ENCODE measurements at regions not wholly inside any gene's neighbourhood (a gene's known extent, or its start where the extent isn't known, plus 50 kb on each side); places are given as distances from the start of the nearest gene placed in this dataset.
"Not testable (repeated sequence)": the region's sequence is repeated elsewhere in the genome, so short reads cannot be mapped to it uniquely, and the experiment has no call there.

DNA sequence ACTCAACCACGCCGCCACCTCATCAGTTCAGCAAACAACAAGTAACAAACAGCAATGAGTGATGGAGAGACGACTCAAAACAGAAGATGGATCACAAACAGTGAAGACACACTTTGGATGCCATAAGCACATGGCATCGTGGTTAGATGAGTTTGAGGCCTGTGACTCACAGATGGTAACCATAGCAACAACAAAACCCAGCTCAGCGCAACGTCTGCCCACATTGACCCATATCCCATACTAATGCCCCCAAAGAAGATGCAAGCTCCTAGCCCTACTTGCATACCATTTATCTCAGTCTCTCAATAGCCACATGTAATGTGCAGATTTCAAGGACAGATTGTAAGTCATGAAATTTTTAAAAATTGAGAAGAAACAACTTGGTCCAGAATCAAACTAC lies 1322.3 kb upstream of the TMEM132C start:
- Mint-ChIP-seq H3K36me3 (ENCODE audit: low read depth) (no peaks in the 10 kb centered on the region), H3K27ac (no peak overlapping the region), H3K9me3 (peaks cover 9% of the 10 kb centered on the region), H3K4me1 (ENCODE audit: low read depth) (no peaks in the 10 kb centered on the region), H3K27me3 (ENCODE audit: insufficient read depth) (no peaks in the 10 kb centered on the region), H3K4me3 (no peak overlapping the region)
- intact Hi-C loops (cut with micrococcal nuclease), result no loop called here
- no peak for DNase-seq (ENCODE audit: low spot score)

DNA sequence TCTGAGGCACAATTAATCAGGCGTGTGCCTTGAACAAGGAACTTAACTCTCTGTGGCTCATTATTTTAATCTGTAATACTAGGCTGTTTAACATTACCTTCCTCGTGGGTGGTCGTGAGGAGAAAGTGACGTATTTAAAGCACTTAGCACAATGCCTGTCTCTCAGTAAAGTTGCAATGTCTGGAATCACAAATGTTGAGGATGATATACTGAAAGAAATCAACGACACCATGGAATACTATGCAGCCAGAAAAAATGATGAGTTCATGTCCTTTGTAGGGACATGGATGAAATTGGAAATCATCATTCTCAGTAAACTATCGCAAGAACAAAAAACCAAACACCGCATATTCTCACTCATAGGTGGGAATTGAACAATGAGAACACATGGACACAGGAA lies 1320.0 kb upstream of the TMEM132C start:
- H3K36me3 Mint-ChIP-seq (ENCODE audit: low read depth), result not testable (repeated sequence)

DNA sequence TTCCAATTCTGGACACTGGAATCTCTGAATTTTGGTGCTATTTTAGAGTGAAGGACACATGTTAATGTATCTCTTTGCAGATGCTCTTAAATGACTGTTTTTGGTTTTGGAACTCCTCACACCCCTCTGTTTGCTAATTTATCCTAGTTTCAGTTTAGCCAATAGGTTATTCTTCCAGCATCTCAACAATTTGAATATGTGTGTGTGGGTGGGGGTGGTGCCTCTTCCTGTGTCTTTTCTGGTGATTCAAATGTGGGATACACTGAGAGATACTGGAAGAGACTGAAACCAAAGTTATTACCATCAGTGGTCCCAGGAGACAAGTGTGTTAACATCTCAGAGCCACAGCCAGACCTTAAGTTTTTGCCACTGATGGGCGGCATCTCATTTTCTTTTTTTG lies 1317.4 kb upstream of the TMEM132C start:
- no peaks in the 10 kb centered on the region for H3K4me1 Mint-ChIP-seq (ENCODE audit: low read depth)
- H3K27me3 Mint-ChIP-seq (ENCODE audit: insufficient read depth), result no peaks in the 10 kb centered on the region

More for the DNA sequence above, 1320.0 kb upstream of the TMEM132C start:
- H3K27ac Mint-ChIP-seq; H3K27me3 Mint-ChIP-seq (ENCODE audit: insufficient read depth); H3K4me3 Mint-ChIP-seq; H3K9me3 Mint-ChIP-seq; DNase-seq (ENCODE audit: low spot score); intact Hi-C loops (cut with micrococcal nuclease); H3K4me1 Mint-ChIP-seq (ENCODE audit: low read depth): not testable (repeated sequence)

DNA sequence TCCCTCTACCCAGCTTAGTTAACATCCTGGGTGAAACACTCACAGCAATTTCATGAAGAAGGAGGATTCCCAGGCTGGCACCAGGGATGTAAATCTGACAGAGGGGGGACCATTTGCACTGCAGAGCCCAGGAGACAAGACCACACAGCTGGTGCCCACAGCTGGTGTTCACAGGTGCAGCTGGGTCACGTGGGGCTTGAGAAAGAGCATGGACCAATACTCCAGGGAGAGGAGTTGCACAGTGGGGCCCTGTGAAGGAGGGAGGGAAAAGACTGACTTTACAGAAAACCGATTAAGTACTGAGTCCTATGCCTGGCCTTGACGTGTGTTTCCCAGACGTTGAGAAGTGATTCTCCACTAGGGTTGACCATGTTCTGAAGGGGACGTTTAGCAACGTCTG lies 1316.7 kb upstream of the TMEM132C start:
- H3K27ac Mint-ChIP-seq, result no peak overlapping the region
- no peaks in the 10 kb centered on the region for H3K4me1 Mint-ChIP-seq (ENCODE audit: low read depth)
- H3K4me3 Mint-ChIP-seq, result no peak overlapping the region
- intact Hi-C loops (cut with micrococcal nuclease), result no loop called here
- no peaks in the 10 kb centered on the region for H3K27me3 Mint-ChIP-seq (ENCODE audit: insufficient read depth)
- no peaks in the 10 kb centered on the region for H3K36me3 Mint-ChIP-seq (ENCODE audit: low read depth)
- DNase-seq (ENCODE audit: low spot score), result no peak
- H3K9me3 Mint-ChIP-seq, result peaks cover 4% of the 10 kb centered on the region

More for the DNA sequence above, 1317.4 kb upstream of the TMEM132C start:
- no peak for DNase-seq (ENCODE audit: low spot score)
- no peak overlapping the region for H3K27ac Mint-ChIP-seq
- H3K4me3 Mint-ChIP-seq, result no peak overlapping the region
- H3K9me3 Mint-ChIP-seq, result peaks cover 4% of the 10 kb centered on the region
- no peaks in the 10 kb centered on the region for H3K36me3 Mint-ChIP-seq (ENCODE audit: low read depth)
- intact Hi-C loops (cut with micrococcal nuclease), result no loop called here

DNA sequence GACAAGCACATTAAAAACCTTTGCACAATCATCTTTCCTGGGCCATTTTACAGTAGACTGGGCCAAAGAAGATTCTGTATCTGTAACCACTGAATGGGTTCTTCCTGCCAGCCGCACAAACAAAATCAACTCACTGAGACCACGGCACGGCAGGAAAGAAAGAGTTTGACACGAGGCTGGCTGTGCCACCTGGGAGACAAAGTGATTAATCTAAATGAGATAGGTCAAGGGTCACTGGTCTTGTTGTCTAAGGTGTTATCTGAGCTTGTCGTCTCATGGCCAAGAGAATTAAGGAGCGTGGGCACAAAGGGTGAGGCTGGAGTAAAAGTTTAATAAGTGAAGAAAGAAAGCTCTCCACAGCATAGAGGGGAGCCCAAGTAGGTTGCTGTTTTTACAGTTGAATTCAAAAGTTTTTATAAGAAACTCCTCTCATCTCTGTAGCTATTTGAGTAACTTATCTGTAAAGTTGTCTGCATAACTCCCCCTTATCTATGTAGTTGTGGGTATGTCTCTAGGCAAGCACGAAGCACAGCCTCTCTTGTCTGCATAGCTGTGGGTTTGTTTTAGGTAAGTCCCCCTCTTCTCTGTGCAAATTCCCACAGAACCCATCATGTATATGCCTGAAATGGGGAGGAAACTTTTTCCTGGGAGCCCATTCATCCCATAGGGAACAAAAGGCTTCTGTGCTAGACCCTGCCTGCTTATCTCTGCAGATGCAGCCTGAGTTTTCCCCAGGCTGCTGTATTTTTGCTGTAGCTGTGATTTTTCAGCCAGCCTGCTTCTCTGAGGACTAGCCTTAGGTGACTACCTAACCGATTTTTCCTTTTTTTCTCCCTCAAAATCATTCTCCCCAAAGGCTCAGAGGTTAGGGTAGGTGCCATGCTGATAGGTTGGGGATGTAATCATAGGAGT lies 1314.6 kb upstream of the TMEM132C start:
- Mint-ChIP-seq H3K9me3 (peaks cover 5% of the 10 kb centered on the region), H3K27ac (no peak overlapping the region), H3K4me1 (ENCODE audit: low read depth) (no peaks in the 10 kb centered on the region), H3K36me3 (ENCODE audit: low read depth) (no peaks in the 10 kb centered on the region), H3K4me3 (no peak overlapping the region), H3K27me3 (ENCODE audit: insufficient read depth) (no peaks in the 10 kb centered on the region)
- no peak for DNase-seq (ENCODE audit: low spot score)
- intact Hi-C loops (cut with micrococcal nuclease), result no loop called here

DNA sequence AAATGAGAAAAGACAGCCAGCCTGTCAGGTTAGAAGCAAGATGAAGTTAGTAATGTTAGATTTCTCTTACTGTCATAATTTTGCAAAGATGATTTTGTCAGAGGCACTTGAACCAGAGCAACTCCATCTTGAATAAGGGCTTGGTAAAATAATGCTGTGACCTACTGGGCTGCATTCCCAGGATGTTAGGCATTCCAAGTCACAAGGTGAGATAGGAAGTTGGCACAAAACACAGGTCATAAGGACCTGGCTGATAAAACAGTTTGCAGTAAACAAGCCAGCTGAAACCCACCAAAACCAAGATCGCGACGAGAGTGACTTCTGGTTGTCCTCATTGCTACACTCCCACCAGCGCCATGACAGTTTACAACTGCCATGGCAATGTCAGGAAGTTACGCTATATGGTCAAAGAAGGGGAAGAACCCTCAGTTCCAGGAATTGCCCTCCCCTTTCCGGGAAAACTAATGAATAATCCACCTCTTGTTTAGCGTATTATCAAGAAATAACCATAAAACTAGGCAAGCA lies 1313.5 kb upstream of the TMEM132C start:
- H3K36me3 Mint-ChIP-seq (ENCODE audit: low read depth), result no peaks in the 10 kb centered on the region
- no peaks in the 10 kb centered on the region for H3K27me3 Mint-ChIP-seq (ENCODE audit: insufficient read depth)
- DNase-seq (ENCODE audit: low spot score), result no peak
- intact Hi-C loops (cut with micrococcal nuclease), result no loop called here
- H3K9me3 Mint-ChIP-seq, result peaks cover 5% of the 10 kb centered on the region
- no peaks in the 10 kb centered on the region for H3K4me1 Mint-ChIP-seq (ENCODE audit: low read depth)
- no peak overlapping the region for H3K4me3 Mint-ChIP-seq
- no peak overlapping the region for H3K27ac Mint-ChIP-seq

DNA sequence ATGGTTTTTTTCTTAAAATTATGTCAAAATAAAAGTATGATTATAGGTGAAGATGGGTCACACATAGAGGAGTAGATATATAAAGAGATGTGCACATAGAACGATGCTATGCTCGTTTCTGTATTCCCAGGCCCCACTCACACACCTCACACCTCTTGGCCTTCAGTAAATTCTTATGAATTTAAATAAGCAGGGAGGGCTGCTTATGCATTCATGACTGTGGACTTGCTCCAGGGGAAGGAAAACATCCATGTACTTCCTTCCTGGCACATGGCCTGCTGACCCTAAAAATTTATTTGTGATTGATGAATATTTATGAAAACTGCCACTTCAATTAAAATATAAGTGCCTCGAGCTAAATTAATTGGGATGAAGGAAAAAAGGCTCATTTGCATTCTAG lies 1306.7 kb upstream of the TMEM132C start:
- H3K27ac Mint-ChIP-seq, result no peak overlapping the region
- intact Hi-C loops (cut with micrococcal nuclease), result no loop called here
- no peaks in the 10 kb centered on the region for H3K27me3 Mint-ChIP-seq (ENCODE audit: insufficient read depth)
- peaks cover 5% of the 10 kb centered on the region for H3K9me3 Mint-ChIP-seq
- no peaks in the 10 kb centered on the region for H3K4me1 Mint-ChIP-seq (ENCODE audit: low read depth)
- H3K36me3 Mint-ChIP-seq (ENCODE audit: low read depth), result no peaks in the 10 kb centered on the region
- H3K4me3 Mint-ChIP-seq, result no peak overlapping the region
- DNase-seq (ENCODE audit: low spot score), result no peak

DNA sequence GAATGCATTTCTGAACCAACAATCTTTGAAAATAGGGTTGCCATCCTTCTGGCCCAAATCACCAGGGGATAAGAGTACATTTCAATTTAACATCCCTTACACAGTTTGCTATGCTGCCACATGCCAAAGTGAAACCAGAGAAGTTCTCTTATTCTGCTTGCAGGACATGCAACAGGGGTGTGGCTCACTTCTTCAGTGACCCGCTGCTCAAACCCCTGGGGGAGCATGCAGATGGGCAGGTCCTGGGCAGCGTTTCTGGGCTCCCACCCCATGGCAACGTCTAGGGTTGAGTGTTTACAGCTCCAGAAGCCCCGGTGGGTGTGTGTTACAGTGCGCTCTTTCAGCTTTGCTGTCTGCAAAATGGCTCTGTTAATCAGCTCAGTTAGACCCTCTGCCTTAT lies 1306.3 kb upstream of the TMEM132C start:
- no peak for DNase-seq (ENCODE audit: low spot score)
- Mint-ChIP-seq H3K4me3 (no peak overlapping the region), H3K27me3 (ENCODE audit: insufficient read depth) (no peaks in the 10 kb centered on the region)

DNA sequence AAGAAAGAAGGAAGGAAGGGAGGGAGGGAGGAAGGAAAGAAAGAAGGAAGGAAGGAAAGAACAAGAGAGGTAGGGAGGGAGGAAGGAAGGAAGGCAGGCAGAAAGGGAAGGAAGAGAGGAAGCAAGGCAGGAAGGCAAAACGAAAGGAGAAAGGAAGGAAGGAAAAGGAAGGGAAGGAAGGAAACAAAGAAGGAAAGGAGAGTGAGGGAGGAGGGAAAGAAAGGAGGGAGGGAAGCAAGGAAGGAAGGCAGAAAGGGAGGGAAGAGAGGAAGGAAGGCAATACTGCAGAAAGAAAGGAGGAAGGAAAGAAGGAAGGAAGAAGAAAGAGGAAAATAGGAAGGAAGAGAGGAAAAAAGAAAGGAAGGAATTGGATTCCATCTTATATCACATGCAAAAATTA lies 1303.1 kb upstream of the TMEM132C start:
- intact Hi-C loops (cut with micrococcal nuclease), result no loop called here
- Mint-ChIP-seq H3K27ac (no peak overlapping the region), H3K27me3 (ENCODE audit: insufficient read depth) (no peaks in the 10 kb centered on the region), H3K4me1 (ENCODE audit: low read depth) (no peaks in the 10 kb centered on the region), H3K36me3 (ENCODE audit: low read depth) (no peaks in the 10 kb centered on the region), H3K4me3 (no peak overlapping the region), H3K9me3 (no peaks in the 10 kb centered on the region)
- no peak for DNase-seq (ENCODE audit: low spot score)

More for the DNA sequence above, 1306.3 kb upstream of the TMEM132C start:
- intact Hi-C loops (cut with micrococcal nuclease), result no loop called here
- Mint-ChIP-seq H3K36me3 (ENCODE audit: low read depth) (no peaks in the 10 kb centered on the region), H3K9me3 (peaks cover 5% of the 10 kb centered on the region), H3K4me1 (ENCODE audit: low read depth) (no peaks in the 10 kb centered on the region), H3K27ac (no peak overlapping the region)

DNA sequence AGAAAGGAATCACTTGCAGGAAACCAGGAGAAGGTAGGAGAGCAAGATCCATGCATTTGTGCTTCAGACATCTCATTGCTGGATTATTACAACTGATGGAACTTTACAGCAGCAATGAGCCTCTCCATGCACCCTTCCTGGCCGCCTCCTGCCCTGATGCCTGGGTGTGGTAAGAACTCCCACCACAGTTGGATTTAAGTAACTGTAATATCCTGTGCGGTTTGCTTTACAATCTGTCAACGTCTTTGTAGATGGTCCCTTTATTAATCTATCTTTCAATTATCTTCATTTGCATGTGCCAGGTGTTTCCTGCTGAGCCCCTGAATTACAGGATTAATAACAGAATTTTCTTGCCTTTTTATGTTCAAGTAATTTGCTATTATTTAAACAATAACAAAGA lies 1300.5 kb upstream of the TMEM132C start:
- Mint-ChIP-seq H3K4me1 (ENCODE audit: low read depth) (no peaks in the 10 kb centered on the region), H3K9me3 (no peaks in the 10 kb centered on the region), H3K4me3 (no peak overlapping the region), H3K27ac (no peak overlapping the region), H3K27me3 (ENCODE audit: insufficient read depth) (no peaks in the 10 kb centered on the region), H3K36me3 (ENCODE audit: low read depth) (no peaks in the 10 kb centered on the region)
- intact Hi-C loops (cut with micrococcal nuclease), result no loop called here
- DNase-seq (ENCODE audit: low spot score), result no peak

DNA sequence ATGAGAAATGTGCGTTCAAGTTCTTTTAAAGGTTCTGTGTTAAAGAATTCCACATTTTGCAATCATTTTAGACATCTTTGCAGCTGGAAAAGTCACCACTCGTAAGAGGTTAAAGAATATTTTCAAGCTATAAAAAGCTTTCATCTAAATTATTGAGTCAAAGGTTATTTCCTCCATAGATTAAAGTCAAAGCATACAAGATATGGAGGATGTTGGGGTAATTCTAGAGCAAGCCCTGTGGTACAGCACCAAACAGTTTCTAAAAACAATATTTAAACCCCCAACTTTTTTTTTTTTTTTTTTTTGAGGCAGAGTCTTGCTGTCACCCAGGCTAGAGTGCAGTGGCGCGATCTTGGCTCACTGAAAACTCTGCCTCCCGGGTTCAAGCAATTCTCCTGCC lies 1299.8 kb upstream of the TMEM132C start:
- intact Hi-C loops (cut with micrococcal nuclease), result no loop called here
- no peak overlapping the region for H3K27ac Mint-ChIP-seq

DNA sequence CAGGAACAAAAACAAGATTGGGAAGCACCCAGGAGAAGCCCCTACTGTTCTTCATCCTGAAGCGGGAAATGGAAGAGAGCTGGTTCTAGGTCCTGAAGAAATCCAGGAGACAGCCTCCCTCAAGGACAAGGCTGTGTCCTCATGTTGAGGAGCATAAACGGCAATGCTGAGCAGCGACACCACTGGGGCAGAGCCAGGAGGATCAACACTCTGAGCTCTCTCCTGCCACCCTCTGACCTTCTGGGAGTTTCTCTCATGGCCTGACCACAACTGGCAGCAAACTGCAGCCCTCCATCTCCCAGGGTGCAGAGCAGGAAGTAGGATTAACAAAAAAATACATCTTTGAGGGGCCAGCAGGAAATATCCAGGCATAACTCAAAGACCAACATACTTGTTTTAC lies 1292.2 kb upstream of the TMEM132C start:
- no peaks in the 10 kb centered on the region for H3K36me3 Mint-ChIP-seq (ENCODE audit: low read depth)
- no peak for DNase-seq (ENCODE audit: low spot score)
- intact Hi-C loops (cut with micrococcal nuclease), result no loop called here
- no peaks in the 10 kb centered on the region for H3K4me1 Mint-ChIP-seq (ENCODE audit: low read depth)
- H3K27ac Mint-ChIP-seq, result no peak overlapping the region
- no peaks in the 10 kb centered on the region for H3K9me3 Mint-ChIP-seq
- H3K4me3 Mint-ChIP-seq, result no peak overlapping the region
- H3K27me3 Mint-ChIP-seq (ENCODE audit: insufficient read depth), result no peaks in the 10 kb centered on the region

More for the DNA sequence above, 1299.8 kb upstream of the TMEM132C start:
- no peak overlapping the region for H3K4me3 Mint-ChIP-seq
- no peaks in the 10 kb centered on the region for H3K27me3 Mint-ChIP-seq (ENCODE audit: insufficient read depth)
- DNase-seq (ENCODE audit: low spot score), result no peak
- no peaks in the 10 kb centered on the region for H3K36me3 Mint-ChIP-seq (ENCODE audit: low read depth)
- no peaks in the 10 kb centered on the region for H3K9me3 Mint-ChIP-seq
- no peaks in the 10 kb centered on the region for H3K4me1 Mint-ChIP-seq (ENCODE audit: low read depth)

DNA sequence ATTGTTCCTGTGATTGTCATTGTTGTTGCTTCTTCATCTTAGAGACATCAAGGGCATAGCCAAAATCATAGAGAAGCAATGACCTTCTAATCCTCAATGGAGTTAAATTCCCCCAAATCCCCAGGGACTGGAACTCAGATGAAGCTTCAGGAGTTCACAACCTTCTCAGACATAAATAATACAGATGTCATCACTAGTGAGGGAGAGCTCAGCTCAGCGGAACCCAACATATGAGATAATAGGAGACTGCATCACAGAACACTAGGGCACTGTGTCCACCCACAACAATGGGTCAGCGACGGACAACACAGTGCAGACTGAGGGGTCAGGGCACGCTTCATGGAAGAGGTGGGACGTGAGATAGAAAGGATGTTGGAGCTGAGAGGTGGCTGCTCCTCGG lies 1290.4 kb upstream of the TMEM132C start:
- Mint-ChIP-seq H3K9me3 (no peaks in the 10 kb centered on the region), H3K4me3 (no peak overlapping the region), H3K27me3 (ENCODE audit: insufficient read depth) (no peaks in the 10 kb centered on the region), H3K27ac (no peak overlapping the region), H3K4me1 (ENCODE audit: low read depth) (no peaks in the 10 kb centered on the region), H3K36me3 (ENCODE audit: low read depth) (no peaks in the 10 kb centered on the region)
- DNase-seq (ENCODE audit: low spot score), result no peak
- intact Hi-C loops (cut with micrococcal nuclease), result no loop called here
